ENCODE measurements at regions not wholly inside any gene's neighbourhood (a gene's known extent, or its start where the extent isn't known, plus 50 kb on each side); places are given as distances from the start of the nearest gene placed in this dataset.

GRCh38 chr4:153997516-153997915, 208.6 kb upstream of the SFRP2 start:
- TF ChIP-seq CTCF (conservative IDR thresholded peaks at IDR 0.05; ENCODE audit: low read length) (no peak), EZH2phosphoT487 (IDR thresholded peaks at IDR 0.05; ENCODE audit: borderline replicate concordance, low read depth, low read length) (no peak)

Data from OCI-LY7 (cell line).